ENCODE measurements at regions not wholly inside any gene's neighbourhood (a gene's known extent, or its start where the extent isn't known, plus 50 kb on each side); places are given as distances from the start of the nearest gene placed in this dataset.

DNA sequence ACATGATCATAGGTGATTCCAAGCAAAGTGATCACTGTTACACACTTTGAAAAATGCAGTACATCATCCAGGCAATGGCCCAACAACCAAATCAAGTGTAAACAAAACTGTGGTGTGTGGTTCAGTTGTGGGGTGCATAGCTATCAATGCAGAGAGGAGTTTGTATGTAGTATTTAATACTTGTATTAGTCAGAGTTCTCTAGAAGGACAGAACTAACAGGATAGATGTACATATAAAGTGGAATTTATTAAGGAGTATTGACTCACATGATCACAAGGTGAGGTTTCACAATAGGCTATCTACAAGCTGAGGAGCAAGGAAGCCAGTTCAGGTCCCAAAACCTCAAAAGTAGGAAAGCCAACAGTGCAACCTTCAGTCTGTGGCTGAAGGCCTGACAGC, 249.3 kb upstream of the HTR2A start:
- TF ChIP-seq, protein P1, sequence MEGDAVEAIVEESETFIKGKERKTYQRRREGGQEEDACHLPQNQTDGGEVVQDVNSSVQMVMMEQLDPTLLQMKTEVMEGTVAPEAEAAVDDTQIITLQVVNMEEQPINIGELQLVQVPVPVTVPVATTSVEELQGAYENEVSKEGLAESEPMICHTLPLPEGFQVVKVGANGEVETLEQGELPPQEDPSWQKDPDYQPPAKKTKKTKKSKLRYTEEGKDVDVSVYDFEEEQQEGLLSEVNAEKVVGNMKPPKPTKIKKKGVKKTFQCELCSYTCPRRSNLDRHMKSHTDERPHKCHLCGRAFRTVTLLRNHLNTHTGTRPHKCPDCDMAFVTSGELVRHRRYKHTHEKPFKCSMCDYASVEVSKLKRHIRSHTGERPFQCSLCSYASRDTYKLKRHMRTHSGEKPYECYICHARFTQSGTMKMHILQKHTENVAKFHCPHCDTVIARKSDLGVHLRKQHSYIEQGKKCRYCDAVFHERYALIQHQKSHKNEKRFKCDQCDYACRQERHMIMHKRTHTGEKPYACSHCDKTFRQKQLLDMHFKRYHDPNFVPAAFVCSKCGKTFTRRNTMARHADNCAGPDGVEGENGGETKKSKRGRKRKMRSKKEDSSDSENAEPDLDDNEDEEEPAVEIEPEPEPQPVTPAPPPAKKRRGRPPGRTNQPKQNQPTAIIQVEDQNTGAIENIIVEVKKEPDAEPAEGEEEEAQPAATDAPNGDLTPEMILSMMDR (IDR thresholded peaks at IDR 0.05) = no peak
- no peak for TF ChIP-seq POLR2A (IDR thresholded peaks at IDR 0.05)
